Trophoblast cell (in vitro differentiated cells and primary cell): ENCODE measurements at regions not wholly inside any gene's neighbourhood (a gene's known extent, or its start where the extent isn't known, plus 50 kb on each side); places are given as distances from the start of the nearest gene placed in this dataset.

Experiments used
- DNase-seq, 2 donors: peaks; one replicate each; pipeline ENCODE4 v3.0.0-alpha.2; 2016
- H2AFZ ChIP-seq: 2 replicates; pipeline ENCODE4 v1.6.1; 2013; ENCODE audit warnings: low read length, moderate library complexity, mild to moderate bottlenecking; ENCODE audit not compliant: insufficient read depth, poor library complexity
- H2AK5ac ChIP-seq: 2 replicates; pipeline ENCODE4 v1.6.1; 2013; ENCODE audit warnings: mild to moderate bottlenecking, low read length
- H2BK120ac ChIP-seq: 2 replicates; pipeline ENCODE4 v1.6.1; 2013; ENCODE audit warnings: low read length, mild to moderate bottlenecking, moderate library complexity; ENCODE audit not compliant: insufficient read depth, poor library complexity
- H2BK12ac ChIP-seq: 2 replicates; pipeline ENCODE4 v1.6.1; 2013; ENCODE audit warnings: mild to moderate bottlenecking, low read length, moderate library complexity
- H2BK5ac ChIP-seq: 2 replicates; pipeline ENCODE4 v1.6.1; 2013; ENCODE audit warnings: low read length, low read depth, moderate library complexity, mild to moderate bottlenecking; ENCODE audit not compliant: poor library complexity
- H3K14ac ChIP-seq: 2 replicates; pipeline ENCODE4 v1.6.1; 2013; ENCODE audit warnings: mild to moderate bottlenecking, low read length
- H3K18ac ChIP-seq: 2 replicates; pipeline ENCODE4 v1.6.1; 2013; ENCODE audit warnings: mild to moderate bottlenecking, low read length
- H3K23ac ChIP-seq: 2 replicates; pipeline ENCODE4 v1.6.1; 2013; ENCODE audit warnings: low read length
- H3K27ac ChIP-seq: 2 replicates; pipeline ENCODE4 v1.5.1; 2013; ENCODE audit warnings: low read depth, mild to moderate bottlenecking, inconsistent platforms, low read length, moderate library complexity
- H3K27me3 ChIP-seq: 2 replicates; pipeline ENCODE4 v1.6.1; 2013; ENCODE audit warnings: inconsistent platforms, mild to moderate bottlenecking, low read length, moderate library complexity; ENCODE audit not compliant: insufficient read depth
- H3K36me3 ChIP-seq, 2 experiments: 1 replicate in 1 of 2; 2 replicates in 1 of 2; pipeline ENCODE4 v1.6.1; 2013; ENCODE audit warnings: low read length in 2 of 2, mild to moderate bottlenecking in 2 of 2, moderate library complexity in 1 of 2; ENCODE audit not compliant: insufficient read depth in 2 of 2, control insufficient read depth in 1 of 2
- H3K4ac ChIP-seq: 2 replicates; pipeline ENCODE4 v1.6.1; 2013; ENCODE audit warnings: low read depth, mild to moderate bottlenecking, low read length, moderate library complexity
- H3K4me1 ChIP-seq, 2 experiments: 1 replicate in 1 of 2; 2 replicates in 1 of 2; pipeline ENCODE4 v1.6.1; 2013; ENCODE audit warnings: low read length in 2 of 2, mild to moderate bottlenecking in 2 of 2, moderate library complexity in 1 of 2; ENCODE audit not compliant: insufficient read depth in 2 of 2, control insufficient read depth in 1 of 2
- H3K4me2 ChIP-seq: 2 replicates; pipeline ENCODE4 v1.6.1; 2013; ENCODE audit warnings: inconsistent platforms, mild to moderate bottlenecking, low read length, moderate library complexity
- H3K4me3 ChIP-seq: 2 replicates; pipeline ENCODE4 v1.5.1; 2013; ENCODE audit warnings: mild to moderate bottlenecking, low read depth, low read length, inconsistent platforms
- H3K79me1 ChIP-seq: one replicate; pipeline ENCODE4 v1.6.1; 2013; ENCODE audit warnings: low read length
- H3K79me2 ChIP-seq: 2 replicates; pipeline ENCODE4 v1.6.1; 2013; ENCODE audit warnings: low read length, mild to moderate bottlenecking; ENCODE audit not compliant: control insufficient read depth, insufficient read depth, poor library complexity
- H3K9ac ChIP-seq: 2 replicates; pipeline ENCODE4 v1.6.1; 2013; ENCODE audit warnings: mild to moderate bottlenecking, low read length
- H3K9me3 ChIP-seq: 2 replicates; pipeline ENCODE4 v1.6.1; 2013; ENCODE audit warnings: low read depth, mild to moderate bottlenecking, control low read depth, inconsistent platforms, low read length; ENCODE audit not compliant: insufficient read depth
- H4K12ac ChIP-seq: 2 replicates; pipeline ENCODE4 v1.6.1; 2013; ENCODE audit warnings: low read depth, mild to moderate bottlenecking, low read length, moderate library complexity
- H4K8ac ChIP-seq: 2 replicates; pipeline ENCODE4 v1.6.1; 2013; ENCODE audit warnings: low read depth, mild to moderate bottlenecking, low read length, moderate library complexity
- H4K91ac ChIP-seq: one replicate; pipeline ENCODE4 v1.6.1; 2013; ENCODE audit warnings: low read depth, mild to moderate bottlenecking, low read length, moderate library complexity
- WGBS: extraction: QIAGEN DNeasy Blood & Tissue Kit; methylation state at CpG from one replicate; pipeline ENCODE4 v1.1.7; 2013; ENCODE audit warnings: missing lambda C conversion rate; ENCODE audit not compliant: insufficient read length, insufficient coverage; ENCODE audit errors: extremely low coverage; 5-methylcytosine and 5-hydroxymethylcytosine counted together

DNA sequence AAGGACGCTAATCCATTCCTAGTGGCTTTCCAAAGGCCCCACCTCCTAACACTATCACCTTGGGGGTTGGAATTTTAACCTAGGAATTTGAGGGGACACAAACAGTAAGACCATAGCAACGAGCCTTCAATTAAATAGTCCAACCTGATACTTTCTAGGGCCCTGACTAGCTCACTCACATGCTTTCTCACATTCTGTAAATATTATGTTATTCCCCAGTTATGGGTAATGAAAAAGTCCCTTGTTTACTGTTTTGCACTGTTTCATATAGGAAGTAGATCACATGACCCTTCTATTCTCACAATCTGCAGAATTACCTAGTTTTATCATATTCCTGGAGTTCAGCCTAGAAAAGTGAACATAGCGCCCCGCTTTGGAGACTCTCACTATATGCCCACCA lies 1212.1 kb upstream of the ACVR2A start:
- Histone ChIP-seq H2BK120ac (no peak overlapping the region), H3K79me2 (no peaks in the 10 kb centered on the region), H3K4ac (no peak overlapping the region), H3K4me2 (no peak overlapping the region), H3K27ac (no peak overlapping the region), H3K4me1 (no peaks in the 10 kb centered on the region), H3K27me3 (no peaks in the 10 kb centered on the region), H4K91ac (no peak overlapping the region), H3K18ac (no peak overlapping the region), H3K4me3 (no peak overlapping the region), H3K9ac (no peak overlapping the region), H4K8ac (no peak overlapping the region), H2BK5ac (no peak overlapping the region), H2AFZ (no peak overlapping the region), H3K23ac (no peak overlapping the region), H3K9me3 (no peaks in the 10 kb centered on the region), H3K79me1 (no peaks in the 10 kb centered on the region), H2BK12ac (no peak overlapping the region), H3K14ac (no peak overlapping the region), H4K12ac (no peak overlapping the region), H2AK5ac (no peak overlapping the region), H3K36me3 (no peaks in the 10 kb centered on the region)
- DNase-seq, result no peak
- no CpG with 5 or more reads among the region's 4 CpGs for WGBS

DNA sequence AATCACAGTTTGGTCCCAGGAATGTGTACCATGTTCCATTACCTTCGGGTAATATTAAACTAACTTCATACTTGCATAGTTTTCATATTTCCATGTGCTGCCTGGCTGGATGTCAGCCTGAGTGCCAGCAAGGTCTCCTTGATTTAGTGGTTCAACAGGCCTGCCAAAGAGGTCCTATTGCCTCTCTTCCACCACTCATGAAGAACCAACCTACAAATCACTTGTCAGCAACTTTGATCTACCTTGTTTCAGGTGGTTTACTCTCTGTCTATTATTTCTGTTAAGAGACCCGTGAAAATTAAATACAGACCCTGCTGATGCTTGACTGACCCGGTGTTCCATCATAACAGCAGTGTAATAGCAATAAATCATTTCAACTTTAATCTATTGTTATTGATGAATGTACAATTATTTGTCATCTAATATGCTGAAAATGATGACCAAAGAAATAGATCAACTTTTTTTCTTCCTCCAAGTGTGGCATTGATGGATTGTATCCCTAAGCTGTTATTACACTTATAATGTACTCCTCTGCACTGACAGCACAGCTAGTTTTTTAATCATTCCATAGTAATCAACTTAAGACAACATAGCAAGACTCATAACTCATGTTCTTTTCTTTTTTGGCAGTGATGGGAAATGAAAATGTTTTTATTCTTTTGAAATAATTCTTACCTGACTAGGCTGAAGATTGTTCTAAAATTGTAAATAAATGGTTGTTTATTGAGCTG lies 1220.2 kb upstream of the ACVR2A start:
- Histone ChIP-seq H2BK5ac (no peak overlapping the region), H3K79me2 (no peaks in the 10 kb centered on the region), H3K4ac (no peak overlapping the region), H4K8ac (no peak overlapping the region), H3K4me3 (no peak overlapping the region), H2AK5ac (no peak overlapping the region), H3K9ac (no peak overlapping the region), H2BK12ac (no peak overlapping the region), H2BK120ac (no peak overlapping the region), H3K79me1 (no peaks in the 10 kb centered on the region), H3K14ac (no peak overlapping the region), H3K18ac (no peak overlapping the region), H3K9me3 (no peaks in the 10 kb centered on the region), H3K4me2 (no peak overlapping the region), H4K12ac (no peak overlapping the region), H3K27me3 (no peaks in the 10 kb centered on the region), H3K23ac (no peak overlapping the region), H3K4me1 (no peaks in the 10 kb centered on the region), H2AFZ (no peak overlapping the region), H3K27ac (no peak overlapping the region), H3K36me3 (no peaks in the 10 kb centered on the region), H4K91ac (no peak overlapping the region)
- no peak for DNase-seq
- WGBS, result no CpG with 5 or more reads among the region's 3 CpGs

DNA sequence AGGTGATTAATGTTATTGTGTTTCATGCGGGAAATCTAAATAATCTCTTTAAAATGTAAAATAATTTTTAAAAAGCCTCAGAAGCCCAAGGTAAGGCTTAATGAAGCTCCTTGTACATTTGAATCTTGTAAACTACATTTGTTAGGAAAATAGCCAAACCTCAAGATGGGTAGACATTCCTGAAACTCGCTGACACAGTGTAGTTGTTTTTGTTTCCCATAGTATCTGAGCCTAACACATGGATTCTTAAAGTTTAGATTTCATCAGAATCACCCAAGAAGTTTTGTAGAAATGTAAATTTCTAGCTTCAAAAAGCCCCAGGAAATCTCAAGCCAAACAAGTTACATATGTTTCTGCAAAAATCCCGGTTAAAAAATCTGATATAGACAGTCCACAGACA lies 1221.1 kb upstream of the ACVR2A start:
- no peak overlapping the region for H3K23ac ChIP-seq
- no peaks in the 10 kb centered on the region for H3K79me1 ChIP-seq
- no peak overlapping the region for H3K4me3 ChIP-seq
- no peak overlapping the region for H2AFZ ChIP-seq
- no peaks in the 10 kb centered on the region for H3K79me2 ChIP-seq
- DNase-seq, result no peak
- no peak overlapping the region for H3K9ac ChIP-seq
- H2BK5ac ChIP-seq, result no peak overlapping the region
- no peak overlapping the region for H2BK12ac ChIP-seq
- H3K4ac ChIP-seq, result no peak overlapping the region
- H4K91ac ChIP-seq, result no peak overlapping the region
- H2AK5ac ChIP-seq, result no peak overlapping the region
- no peak overlapping the region for H4K12ac ChIP-seq
- no peak overlapping the region for H2BK120ac ChIP-seq
- H3K14ac ChIP-seq, result no peak overlapping the region
- H3K27ac ChIP-seq, result no peak overlapping the region
- H3K9me3 ChIP-seq, result no peaks in the 10 kb centered on the region
- no peaks in the 10 kb centered on the region for H3K4me1 ChIP-seq
- H3K18ac ChIP-seq, result no peak overlapping the region
- H3K4me2 ChIP-seq, result no peak overlapping the region
- no peak overlapping the region for H4K8ac ChIP-seq
- H3K36me3 ChIP-seq, result no peaks in the 10 kb centered on the region
- no peaks in the 10 kb centered on the region for H3K27me3 ChIP-seq
- no CpG with 5 or more reads among the region's 3 CpGs for WGBS

DNA sequence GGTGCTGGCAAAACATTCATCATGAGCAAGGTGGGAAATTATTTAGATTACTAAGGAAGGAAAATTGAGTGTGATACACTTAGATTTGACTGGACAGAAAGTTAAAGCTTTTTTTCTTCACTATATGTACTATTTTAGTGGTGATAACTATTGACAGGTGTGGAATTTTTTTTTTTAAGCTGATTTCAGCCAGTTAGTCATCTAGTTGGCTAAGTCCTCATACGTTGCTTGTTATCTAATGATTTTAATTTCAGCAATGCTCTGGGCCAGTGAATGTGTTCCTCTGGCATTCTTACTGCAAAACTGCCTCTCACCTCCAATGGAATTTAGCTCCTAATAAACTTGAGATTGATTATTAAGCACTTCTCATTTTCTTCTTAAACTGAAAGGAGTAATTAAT lies 1223.2 kb upstream of the ACVR2A start:
- Histone ChIP-seq H3K18ac (no peak overlapping the region), H3K4ac (no peak overlapping the region), H3K79me1 (no peaks in the 10 kb centered on the region), H3K23ac (no peak overlapping the region), H3K4me1 (no peaks in the 10 kb centered on the region), H2BK120ac (no peak overlapping the region), H3K36me3 (no peaks in the 10 kb centered on the region), H3K4me2 (no peak overlapping the region), H3K9me3 (no peaks in the 10 kb centered on the region), H3K27ac (no peak overlapping the region), H3K4me3 (no peak overlapping the region), H2BK12ac (no peak overlapping the region), H4K91ac (no peak overlapping the region), H4K8ac (no peak overlapping the region), H3K27me3 (no peaks in the 10 kb centered on the region), H2BK5ac (no peak overlapping the region), H2AK5ac (no peak overlapping the region), H3K9ac (no peak overlapping the region), H3K14ac (no peak overlapping the region), H3K79me2 (no peaks in the 10 kb centered on the region), H2AFZ (no peak overlapping the region), H4K12ac (no peak overlapping the region)
- no CpG with 5 or more reads among the region's 1 CpG for WGBS
- DNase-seq, result no peak
